ENCODE measurements at regions not wholly inside any gene's neighbourhood (a gene's known extent, or its start where the extent isn't known, plus 50 kb on each side); places are given as distances from the start of the nearest gene placed in this dataset.

DNA sequence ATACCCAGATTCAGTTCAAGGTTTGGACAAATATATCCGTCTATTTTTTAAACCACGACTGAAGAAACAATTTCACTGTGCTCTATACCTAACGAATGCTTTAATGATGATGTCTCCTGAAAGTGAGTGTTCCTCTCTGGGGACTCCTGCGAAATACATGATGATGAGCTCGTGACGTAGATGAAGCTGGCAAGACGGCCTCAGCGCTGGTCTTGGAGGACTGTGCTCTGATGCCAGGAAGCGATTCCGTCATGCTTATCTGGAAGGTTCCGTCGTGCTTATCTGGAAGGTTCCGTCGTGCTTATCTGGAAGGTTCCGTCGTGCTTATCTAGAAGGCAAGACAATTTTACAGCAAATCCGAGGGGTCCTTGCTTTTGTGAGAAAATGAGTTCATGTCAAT, 250.8 kb upstream of the IRX2 start:
- no peak overlapping the region for H3K4me2 ChIP-seq (ENCODE audit: insufficient read depth in 1 of 2, low read depth in 2 of 2, low read length in 2 of 2)
- DNase-seq (ENCODE audit: low read depth in 1 of 2, low spot score in 2 of 2) (no peak), FAIRE-seq (no peak)
- H2BK20ac ChIP-seq (ENCODE audit: low read length), result no peak overlapping the region
- no peak overlapping the region for H2AK5ac ChIP-seq (ENCODE audit: low read depth, low read length)
- no peak overlapping the region for H3K14ac ChIP-seq (ENCODE audit: insufficient read length)
- no peak overlapping the region for H4K5ac ChIP-seq (ENCODE audit: insufficient read length, low read depth, low read length)
- H4K91ac ChIP-seq (replicated peaks; ENCODE audit: insufficient read length, low read length), result no peak overlapping the region
- no peak overlapping the region for H2AFZ ChIP-seq (ENCODE audit: low read length)
- H4K20me1 ChIP-seq (replicated peaks in 1 of 2; ENCODE audit: control insufficient read depth in 1 of 2, insufficient read depth in 2 of 2, low read length in 2 of 2), result no peaks in the 10 kb centered on the region
- WGBS, 2 experiments (ENCODE audit: extremely low coverage in 1 of 2, insufficient coverage in 1 of 2, insufficient read length in 1 of 2, insufficient replicate concordance in 2 of 2, low coverage in 1 of 2, low lambda C conversion rate in 2 of 2, missing lambda C conversion rate in 1 of 2), result 88% methylated on average over 17 of the region's 17 CpGs; no CpG with 5 or more reads in 1 of the 2 experiments
- no peak overlapping the region for H3K23ac ChIP-seq (ENCODE audit: insufficient read length)
- H3K4ac ChIP-seq (replicated peaks; ENCODE audit: insufficient read length, low read depth, low read length), result no peak overlapping the region
- no peak overlapping the region for H2BK15ac ChIP-seq (ENCODE audit: low read length)
- H3K4me1 ChIP-seq (replicated peaks in 1 of 4; ENCODE audit: control insufficient read depth in 3 of 4, insufficient read depth in 4 of 4, low read length in 3 of 4), result no peaks in the 10 kb centered on the region; a peak in 1 of 7 replicates
- no peak overlapping the region for H4K8ac ChIP-seq (ENCODE audit: extremely low read depth, insufficient read depth, low read length)
- no peak for TF ChIP-seq EP300 (IDR thresholded peaks at IDR 0.05; ENCODE audit: borderline replicate concordance in 1 of 2, low read depth in 2 of 2, low read length in 2 of 2)
- no peak for TF ChIP-seq TEAD4 (IDR thresholded peaks at IDR 0.05; ENCODE audit: low read depth, low read length)
- TF ChIP-seq GABPA (IDR thresholded peaks at IDR 0.05; ENCODE audit: borderline replicate concordance, insufficient read depth, low read length), result no peak
- no peak for TF ChIP-seq PHF8 (conservative IDR thresholded peaks at IDR 0.05; ENCODE audit: low read depth, low read length)
- no peak for TF ChIP-seq BRCA1 (IDR thresholded peaks at IDR 0.05; ENCODE audit: low read depth, low read length)
- TF ChIP-seq, protein P1, sequence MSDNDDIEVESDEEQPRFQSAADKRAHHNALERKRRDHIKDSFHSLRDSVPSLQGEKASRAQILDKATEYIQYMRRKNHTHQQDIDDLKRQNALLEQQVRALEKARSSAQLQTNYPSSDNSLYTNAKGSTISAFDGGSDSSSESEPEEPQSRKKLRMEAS (IDR thresholded peaks at IDR 0.05), result no peak
- TF ChIP-seq NRF1 (IDR thresholded peaks at IDR 0.05; ENCODE audit: low read depth, low read length), result no peak
- no peak for TF ChIP-seq CTBP2 (IDR thresholded peaks at IDR 0.05; ENCODE audit: borderline replicate concordance, insufficient read depth, insufficient read length, low read length)
- TF ChIP-seq SRF (IDR thresholded peaks at IDR 0.05; ENCODE audit: low read depth, low read length), result no peak
- TF ChIP-seq MAFK (IDR thresholded peaks at IDR 0.05; ENCODE audit: low read depth, low read length), result no peak
- no peak for TF ChIP-seq POLR2A (IDR thresholded peaks at IDR 0.05; ENCODE audit: control extremely low read depth in 1 of 2, low read depth in 2 of 2, low read length in 2 of 2)
- no peak for TF ChIP-seq SAP30 (IDR thresholded peaks at IDR 0.05; ENCODE audit: insufficient read depth, insufficient replicate concordance, low read length)
- no peak for TF ChIP-seq ZNF274 (IDR thresholded peaks at IDR 0.05; ENCODE audit: borderline replicate concordance, extremely low read depth, low read length)
- TF ChIP-seq TBP (IDR thresholded peaks at IDR 0.05; ENCODE audit: low read depth, low read length), result no peak
- no peaks in the 10 kb centered on the region for H3K79me2 ChIP-seq (ENCODE audit: control insufficient read depth in 1 of 2, insufficient read depth in 2 of 2, low read length in 2 of 2)
- no peak overlapping the region for H2BK120ac ChIP-seq (replicated peaks; ENCODE audit: low read depth, low read length)
- POLR2A ChIA-PET (ENCODE audit: partially characterized antibody), result no interaction called here
- H2BK5ac ChIP-seq (ENCODE audit: low read depth, low read length), result no peak overlapping the region
- no peaks in the 10 kb centered on the region; a peak in 1 of 4 replicates for H3K9me3 ChIP-seq (ENCODE audit: insufficient read depth in 2 of 2, low read depth in 1 of 2, low read length in 1 of 2)
- H3K27ac ChIP-seq (ENCODE audit: low read depth, low read length), result no peak overlapping the region
- H3K56ac ChIP-seq (replicated peaks; ENCODE audit: insufficient read length, low read depth, low read length), result no peak overlapping the region
- CTCF ChIA-PET (ENCODE audit: partially characterized antibody), result no interaction called here
- H3K27me3 ChIP-seq (replicated peaks in 1 of 4; ENCODE audit: control insufficient read depth in 3 of 4, extremely low read depth in 1 of 4, insufficient read depth in 3 of 4, low read length in 3 of 4), result no peaks in the 10 kb centered on the region
- H3K4me3 ChIP-seq (ENCODE audit: extremely low read depth in 1 of 4, insufficient read depth in 2 of 4, low read depth in 3 of 4, low read length in 4 of 4), result no peak overlapping the region
- H3K36me3 ChIP-seq (ENCODE audit: control insufficient read depth in 2 of 4, insufficient read depth in 4 of 4, low read length in 3 of 4), result no peaks in the 10 kb centered on the region
- H2BK12ac ChIP-seq (ENCODE audit: low read depth, low read length), result no peak overlapping the region
- H3K23me2 ChIP-seq (ENCODE audit: low read depth, low read length), result no peaks in the 10 kb centered on the region
- H3K18ac ChIP-seq (ENCODE audit: extremely low read depth, low read length), result no peak overlapping the region
- no peak overlapping the region for H3K9ac ChIP-seq (replicated peaks in 1 of 4; ENCODE audit: extremely low read depth in 1 of 4, low read depth in 3 of 4, low read length in 3 of 4)
- no peaks in the 10 kb centered on the region for H3K79me1 ChIP-seq (ENCODE audit: low read depth, low read length)
